ENCODE measurements at regions not wholly inside any gene's neighbourhood (a gene's known extent, or its start where the extent isn't known, plus 50 kb on each side); places are given as distances from the start of the nearest gene placed in this dataset.

GRCh38 chr1:208990456-208990855 lies 593.1 kb upstream of the CAMK1G start:
- TF ChIP-seq CTCF (IDR thresholded peaks at IDR 0.05) (no peak), ZFX (IDR thresholded peaks at IDR 0.05; ENCODE audit: borderline replicate concordance) (no peak)
